Neuronal stem cell (in vitro differentiated cells): ENCODE measurements at regions not wholly inside any gene's neighbourhood (a gene's known extent, or its start where the extent isn't known, plus 50 kb on each side); places are given as distances from the start of the nearest gene placed in this dataset.

Experiments
- DNase-seq: peaks from one replicate; pipeline ENCODE4 v3.0.0-alpha.2; 2013; ENCODE audit warnings: low spot score
- H2AFZ ChIP-seq: one replicate; pipeline ENCODE4 v1.6.1; 2013; ENCODE audit warnings: mild to moderate bottlenecking, low read length, inconsistent platforms
- H2AK5ac ChIP-seq: 2 replicates; pipeline ENCODE4 v1.6.1; 2013; ENCODE audit warnings: low read depth, mild to moderate bottlenecking, inconsistent platforms, low read length, moderate library complexity, mixed read lengths
- H2BK120ac ChIP-seq: 2 replicates; pipeline ENCODE4 v1.6.1; 2013; ENCODE audit warnings: low read depth, mild to moderate bottlenecking, inconsistent platforms, low read length, moderate library complexity, mixed read lengths
- H2BK12ac ChIP-seq: one replicate; pipeline ENCODE4 v1.6.1; 2013; ENCODE audit warnings: low read length, inconsistent platforms
- H2BK15ac ChIP-seq: 2 replicates; pipeline ENCODE4 v1.6.1; 2013; ENCODE audit warnings: mild to moderate bottlenecking, low read length, inconsistent platforms, mixed read lengths
- H2BK5ac ChIP-seq: one replicate; pipeline ENCODE4 v1.6.1; 2013; ENCODE audit warnings: inconsistent platforms, mild to moderate bottlenecking, low read length, moderate library complexity
- H3K14ac ChIP-seq: one replicate; pipeline ENCODE4 v1.6.1; 2013; ENCODE audit warnings: low read length, inconsistent platforms
- H3K18ac ChIP-seq: 2 replicates; pipeline ENCODE4 v1.6.1; 2013; ENCODE audit warnings: low read length, inconsistent platforms
- H3K23ac ChIP-seq: 2 replicates; pipeline ENCODE4 v1.6.1; 2013; ENCODE audit warnings: low read depth, mild to moderate bottlenecking, mixed read lengths, low read length, inconsistent platforms; ENCODE audit not compliant: poor library complexity
- H3K27ac ChIP-seq: replicated peaks from 3 replicates; pipeline ENCODE4 v1.5.1; 2013; ENCODE audit warnings: low read length, inconsistent platforms
- H3K27me3 ChIP-seq, 3 experiments: 2 replicates each; pipeline ENCODE4 v1.6.1; 2013; ENCODE audit warnings: low read length in 3 of 3, mild to moderate bottlenecking in 2 of 3, inconsistent platforms in 1 of 3, low read depth in 1 of 3, mixed read lengths in 1 of 3, moderate library complexity in 1 of 3; ENCODE audit not compliant: control insufficient read depth in 3 of 3, insufficient read depth in 3 of 3
- H3K36me3 ChIP-seq, 2 donors: replicated peaks in 1 of 2; 2 replicates each; pipeline ENCODE4 v1.6.1; 2013; ENCODE audit warnings: low read length in 2 of 2; ENCODE audit not compliant: control insufficient read depth in 2 of 2, insufficient read depth in 2 of 2
- H3K4ac ChIP-seq: 2 replicates; pipeline ENCODE4 v1.6.1; 2013; ENCODE audit warnings: inconsistent platforms, mild to moderate bottlenecking, low read length, moderate library complexity
- H3K4me1 ChIP-seq, 2 donors: 1 replicate in 1 of 2; 2 replicates in 1 of 2; pipeline ENCODE4 v1.6.1; 2013; ENCODE audit warnings: low read length in 2 of 2, low read depth in 1 of 2; ENCODE audit not compliant: control insufficient read depth in 2 of 2, insufficient read depth in 1 of 2
- H3K4me2 ChIP-seq: one replicate; pipeline ENCODE4 v1.6.1; 2013; ENCODE audit warnings: mild to moderate bottlenecking, low read length, inconsistent platforms; ENCODE audit not compliant: insufficient read depth, poor library complexity, severe bottlenecking
- H3K4me3 ChIP-seq, 2 donors: 2 replicates each; pipeline ENCODE4 v1.5.1; 2013; ENCODE audit warnings: low read length in 2 of 2, mild to moderate bottlenecking in 2 of 2, inconsistent platforms in 1 of 2, moderate library complexity in 1 of 2
- H3K79me1 ChIP-seq: one replicate; pipeline ENCODE4 v1.6.1; 2013; ENCODE audit warnings: low read depth, mild to moderate bottlenecking, inconsistent platforms, low read length, moderate library complexity
- H3K9ac ChIP-seq: one replicate; pipeline ENCODE4 v1.6.1; 2013; ENCODE audit warnings: mild to moderate bottlenecking, low read depth, low read length, inconsistent platforms; ENCODE audit not compliant: poor library complexity
- H3K9me3 ChIP-seq, 2 donors: replicated peaks in 1 of 2; 2 replicates each; pipeline versions ENCODE3 to v1.6.1; 2013; ENCODE audit warnings: low read length in 2 of 2, mild to moderate bottlenecking in 2 of 2, inconsistent platforms in 1 of 2, low read depth in 1 of 2, mixed read lengths in 1 of 2, moderate library complexity in 1 of 2; ENCODE audit not compliant: control insufficient read depth in 2 of 2, insufficient read depth in 1 of 2
- H4K8ac ChIP-seq: one replicate; pipeline ENCODE4 v1.6.1; 2013; ENCODE audit warnings: low read depth, mild to moderate bottlenecking, inconsistent platforms, low read length, moderate library complexity
- H4K91ac ChIP-seq: one replicate; pipeline ENCODE4 v1.6.1; 2013; ENCODE audit warnings: low read length, low read depth, mild to moderate bottlenecking, inconsistent platforms; ENCODE audit not compliant: poor library complexity
- WGBS, 2 donors: extraction: QIAGEN DNeasy Blood & Tissue Kit; methylation state at CpG; one replicate each; pipeline ENCODE4 v1.1.7; 2013; ENCODE audit warnings: missing lambda C conversion rate in 2 of 2, mixed read lengths in 1 of 2; ENCODE audit not compliant: insufficient read length in 2 of 2, insufficient replicate concordance in 1 of 2; ENCODE audit errors: extremely low coverage in 2 of 2; 5-methylcytosine and 5-hydroxymethylcytosine counted together

DNA sequence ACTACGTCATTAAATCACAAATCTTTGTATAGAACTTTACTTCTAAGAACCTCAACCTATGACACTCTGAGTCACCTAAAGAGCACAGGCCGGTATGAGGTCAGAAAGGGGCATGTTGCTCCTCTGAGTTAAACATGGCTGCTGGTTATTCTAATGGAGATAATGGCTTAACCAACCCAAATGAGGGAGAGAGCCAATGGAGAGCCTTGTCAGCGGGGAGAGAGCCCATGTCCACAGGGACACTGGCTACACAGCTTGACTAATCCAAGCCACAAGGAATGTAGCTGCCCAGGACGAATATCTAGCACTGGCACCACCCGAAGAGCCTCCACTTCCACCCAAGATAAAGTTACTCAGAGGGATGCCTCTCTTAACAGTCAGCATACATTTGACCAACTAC lies 77.0 kb upstream of the STAC start:
- no peak overlapping the region for H2BK5ac ChIP-seq
- no peak for DNase-seq
- H3K18ac ChIP-seq: no peak overlapping the region
- no peak overlapping the region for H4K91ac ChIP-seq
- H3K9me3 ChIP-seq: no peaks in the 10 kb centered on the region
- H3K79me1 ChIP-seq: no peaks in the 10 kb centered on the region
- H4K8ac ChIP-seq: no peak overlapping the region
- H2AK5ac ChIP-seq: no peak overlapping the region
- H3K27me3 ChIP-seq: no peaks in the 10 kb centered on the region
- no peak overlapping the region for H3K23ac ChIP-seq
- H3K4me2 ChIP-seq: no peak overlapping the region
- no peak overlapping the region for H3K4ac ChIP-seq
- H3K4me1 ChIP-seq: no peaks in the 10 kb centered on the region
- H3K36me3 ChIP-seq: no peaks in the 10 kb centered on the region
- WGBS, 2 donors: no CpG with 5 or more reads among the region's 5 CpGs
- H3K4me3 ChIP-seq: no peak overlapping the region
- H3K27ac ChIP-seq: no peak overlapping the region
- no peak overlapping the region for H2BK120ac ChIP-seq
- no peak overlapping the region for H2BK12ac ChIP-seq
- H2AFZ ChIP-seq: no peak overlapping the region
- H3K9ac ChIP-seq: no peak overlapping the region
- no peak overlapping the region for H2BK15ac ChIP-seq
- no peak overlapping the region for H3K14ac ChIP-seq

- H3K4me2 ChIP-seq: no peak overlapping the region
- no peak for DNase-seq
- no peak overlapping the region for H2BK120ac ChIP-seq
- no peak overlapping the region for H2BK15ac ChIP-seq
- H3K27me3 ChIP-seq: no peaks in the 10 kb centered on the region
- no peak overlapping the region for H3K14ac ChIP-seq
- WGBS, 2 donors: no CpG with 5 or more reads among the region's 1 CpG
- H4K8ac ChIP-seq: no peak overlapping the region
- H3K9ac ChIP-seq: no peak overlapping the region
- no peak overlapping the region for H2BK12ac ChIP-seq
- H3K18ac ChIP-seq: no peak overlapping the region
- H4K91ac ChIP-seq: no peak overlapping the region
- no peak overlapping the region for H3K23ac ChIP-seq
- H3K4ac ChIP-seq: no peak overlapping the region
- no peaks in the 10 kb centered on the region for H3K36me3 ChIP-seq
- no peak overlapping the region for H2AK5ac ChIP-seq
- H3K27ac ChIP-seq: no peak overlapping the region
- H3K4me3 ChIP-seq: no peak overlapping the region
- no peaks in the 10 kb centered on the region for H3K79me1 ChIP-seq
- H3K9me3 ChIP-seq: no peaks in the 10 kb centered on the region
- H3K4me1 ChIP-seq: no peaks in the 10 kb centered on the region
- H2AFZ ChIP-seq: no peak overlapping the region
- no peak overlapping the region for H2BK5ac ChIP-seq
These were observed 74.3 kb upstream of the STAC start for GRCh38 chr3:36305929-36306520.

DNA sequence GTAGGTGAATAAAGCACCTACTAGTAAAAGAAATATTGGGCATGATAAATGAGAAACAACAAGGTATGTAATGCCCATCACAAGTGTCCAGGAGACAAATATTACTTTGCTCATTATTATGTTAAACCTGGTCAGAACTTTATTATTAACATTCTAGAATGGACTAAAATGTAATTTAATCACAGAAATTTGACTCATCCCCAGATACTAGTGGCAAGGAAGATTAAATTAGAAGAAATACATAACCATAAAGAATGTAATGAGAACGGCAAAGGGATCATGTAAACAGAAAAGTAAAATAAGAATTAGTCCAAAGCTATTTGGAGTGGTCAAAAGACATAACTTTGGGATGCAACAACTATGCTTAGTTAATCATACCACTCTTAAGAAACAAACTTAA lies 71.2 kb upstream of the STAC start:
- no peak overlapping the region for H2BK15ac ChIP-seq
- H3K4me3 ChIP-seq: no peak overlapping the region

GRCh38 chr3:36312351-36312750 lies 68.0 kb upstream of the STAC start:
- H2AFZ ChIP-seq: no peak overlapping the region
- H3K9ac ChIP-seq: no peak overlapping the region
- H3K79me1 ChIP-seq: no peaks in the 10 kb centered on the region
- H2BK12ac ChIP-seq: no peak overlapping the region
- H3K27me3 ChIP-seq: no peaks in the 10 kb centered on the region
- no peak overlapping the region for H3K27ac ChIP-seq
- H3K23ac ChIP-seq: no peak overlapping the region
- H2AK5ac ChIP-seq: no peak overlapping the region
- no peak overlapping the region for H2BK120ac ChIP-seq
- H3K14ac ChIP-seq: no peak overlapping the region
- no peak for DNase-seq
- H3K36me3 ChIP-seq: no peaks in the 10 kb centered on the region
- no peak overlapping the region for H3K4ac ChIP-seq
- H4K8ac ChIP-seq: no peak overlapping the region
- no peak overlapping the region for H3K4me3 ChIP-seq
- no peak overlapping the region for H2BK15ac ChIP-seq
- no peaks in the 10 kb centered on the region for H3K9me3 ChIP-seq
- H3K4me2 ChIP-seq: no peak overlapping the region
- H3K4me1 ChIP-seq: no peaks in the 10 kb centered on the region
- H4K91ac ChIP-seq: no peak overlapping the region
- H3K18ac ChIP-seq: no peak overlapping the region
- no peak overlapping the region for H2BK5ac ChIP-seq

More for the DNA sequence above, 71.2 kb upstream of the STAC start:
- no peak overlapping the region for H3K4me2 ChIP-seq
- H4K8ac ChIP-seq: no peak overlapping the region
- no peak overlapping the region for H3K4ac ChIP-seq
- no peaks in the 10 kb centered on the region for H3K27me3 ChIP-seq
- no peak overlapping the region for H4K91ac ChIP-seq
- H3K36me3 ChIP-seq: no peaks in the 10 kb centered on the region
- no peaks in the 10 kb centered on the region for H3K79me1 ChIP-seq
- H2AFZ ChIP-seq: no peak overlapping the region
- H3K9me3 ChIP-seq: no peaks in the 10 kb centered on the region
- WGBS, 2 donors: no CpG with 5 or more reads among the region's 1 CpG
- H2BK12ac ChIP-seq: no peak overlapping the region
- no peak overlapping the region for H2BK120ac ChIP-seq
- no peak overlapping the region for H2AK5ac ChIP-seq
- H3K18ac ChIP-seq: no peak overlapping the region
- no peak overlapping the region for H3K14ac ChIP-seq
- H3K27ac ChIP-seq: no peak overlapping the region
- no peak overlapping the region for H3K9ac ChIP-seq
- H2BK5ac ChIP-seq: no peak overlapping the region
- no peaks in the 10 kb centered on the region for H3K4me1 ChIP-seq
- DNase-seq: no peak
- no peak overlapping the region for H3K23ac ChIP-seq
